NCI-H1048 (cell line): ENCODE measurements at regions not wholly inside any gene's neighbourhood (a gene's known extent, or its start where the extent isn't known, plus 50 kb on each side); places are given as distances from the start of the nearest gene placed in this dataset.
"Not testable (repeated sequence)": the region's sequence is repeated elsewhere in the genome, so short reads cannot be mapped to it uniquely, and the experiment has no call there.

Experiments used
- DNase-seq: peaks from one replicate; lab custom pipeline; 2025; lab: John Stamatoyannopoulos, UW

GRCh38 chr9:119917175-119917574 is 547.9 kb upstream of the BRINP1 start:
- no peak for DNase-seq

GRCh38 chr9:119907056-119907455 is 537.8 kb upstream of the BRINP1 start:
- DNase-seq, result no peak

GRCh38 chr9:119905724-119906123 is 536.5 kb upstream of the BRINP1 start:
- no peak for DNase-seq

- no peak for DNase-seq
These were observed 534.6 kb upstream of the BRINP1 start for GRCh38 chr9:119903851-119904250.

GRCh38 chr9:119902611-119903010 is 533.4 kb upstream of the BRINP1 start:
- no peak for DNase-seq

GRCh38 chr9:119898316-119898715 is 529.1 kb upstream of the BRINP1 start:
- DNase-seq, result no peak

- DNase-seq, result no peak
These were observed 515.2 kb upstream of the BRINP1 start for GRCh38 chr9:119884438-119884837.

GRCh38 chr9:119881898-119882297 is 512.7 kb upstream of the BRINP1 start:
- DNase-seq, result no peak

- DNase-seq, result no peak
These were observed 511.1 kb upstream of the BRINP1 start for GRCh38 chr9:119880361-119880760.

- DNase-seq, result no peak
These were observed 508.1 kb upstream of the BRINP1 start for GRCh38 chr9:119877306-119877705.

- DNase-seq, result no peak
These were observed 504.6 kb upstream of the BRINP1 start for GRCh38 chr9:119873877-119874276.

GRCh38 chr9:119870251-119870650 is 501.0 kb upstream of the BRINP1 start:
- not testable (repeated sequence) for DNase-seq

- DNase-seq, result no peak
These were observed 499.5 kb upstream of the BRINP1 start for GRCh38 chr9:119868694-119869093.

- DNase-seq, result no peak
These were observed 492.6 kb upstream of the BRINP1 start for GRCh38 chr9:119861842-119862241.

- no peak for DNase-seq
These were observed 489.9 kb upstream of the BRINP1 start for GRCh38 chr9:119859128-119859527.

- no peak for DNase-seq
These were observed 483.9 kb upstream of the BRINP1 start for GRCh38 chr9:119853126-119853525.

GRCh38 chr9:119852390-119852789 is 483.2 kb upstream of the BRINP1 start:
- DNase-seq, result no peak

- DNase-seq, result no peak
These were observed 475.2 kb upstream of the BRINP1 start for GRCh38 chr9:119844431-119844830.

- no peak for DNase-seq
These were observed 471.8 kb upstream of the BRINP1 start for GRCh38 chr9:119841016-119841415.

- DNase-seq, result no peak
These were observed 470.7 kb upstream of the BRINP1 start for GRCh38 chr9:119839888-119840287.

GRCh38 chr9:119838210-119838609 is 469.0 kb upstream of the BRINP1 start:
- no peak for DNase-seq

- no peak for DNase-seq
These were observed 466.8 kb upstream of the BRINP1 start for GRCh38 chr9:119836036-119836435.

- no peak for DNase-seq
These were observed 464.9 kb upstream of the BRINP1 start for GRCh38 chr9:119834064-119834620.

- DNase-seq, result no peak
These were observed 462.1 kb upstream of the BRINP1 start for GRCh38 chr9:119831309-119831708.

GRCh38 chr9:119829748-119830147 is 460.5 kb upstream of the BRINP1 start:
- no peak for DNase-seq
